ENCODE measurements at regions not wholly inside any gene's neighbourhood (a gene's known extent, or its start where the extent isn't known, plus 50 kb on each side); places are given as distances from the start of the nearest gene placed in this dataset.

DNA sequence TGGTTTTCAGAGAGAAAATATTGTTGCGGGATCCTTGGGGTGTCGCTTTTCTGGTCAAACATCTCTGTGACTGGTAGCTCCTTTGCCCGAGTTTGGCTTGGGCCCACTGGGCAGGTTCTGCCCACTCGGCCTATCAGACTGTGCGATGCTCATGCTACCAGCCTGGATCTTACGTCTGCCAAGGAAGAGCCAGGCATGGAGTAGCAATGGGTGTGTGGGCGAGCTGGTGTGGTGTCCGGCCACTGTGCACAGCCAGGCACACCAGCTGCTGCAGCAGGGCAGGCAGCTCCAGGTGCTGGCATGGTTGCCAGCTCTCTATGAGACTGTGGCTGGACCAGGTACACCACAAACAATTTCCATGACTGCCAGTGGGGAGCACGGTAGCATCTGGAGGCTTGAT is 1351.8 kb upstream of the PCDH20 start:
- TF ChIP-seq, protein P1, sequence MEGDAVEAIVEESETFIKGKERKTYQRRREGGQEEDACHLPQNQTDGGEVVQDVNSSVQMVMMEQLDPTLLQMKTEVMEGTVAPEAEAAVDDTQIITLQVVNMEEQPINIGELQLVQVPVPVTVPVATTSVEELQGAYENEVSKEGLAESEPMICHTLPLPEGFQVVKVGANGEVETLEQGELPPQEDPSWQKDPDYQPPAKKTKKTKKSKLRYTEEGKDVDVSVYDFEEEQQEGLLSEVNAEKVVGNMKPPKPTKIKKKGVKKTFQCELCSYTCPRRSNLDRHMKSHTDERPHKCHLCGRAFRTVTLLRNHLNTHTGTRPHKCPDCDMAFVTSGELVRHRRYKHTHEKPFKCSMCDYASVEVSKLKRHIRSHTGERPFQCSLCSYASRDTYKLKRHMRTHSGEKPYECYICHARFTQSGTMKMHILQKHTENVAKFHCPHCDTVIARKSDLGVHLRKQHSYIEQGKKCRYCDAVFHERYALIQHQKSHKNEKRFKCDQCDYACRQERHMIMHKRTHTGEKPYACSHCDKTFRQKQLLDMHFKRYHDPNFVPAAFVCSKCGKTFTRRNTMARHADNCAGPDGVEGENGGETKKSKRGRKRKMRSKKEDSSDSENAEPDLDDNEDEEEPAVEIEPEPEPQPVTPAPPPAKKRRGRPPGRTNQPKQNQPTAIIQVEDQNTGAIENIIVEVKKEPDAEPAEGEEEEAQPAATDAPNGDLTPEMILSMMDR (IDR thresholded peaks at IDR 0.05), result no peak
- TF ChIP-seq POLR2A (IDR thresholded peaks at IDR 0.05), result no peak
